ENCODE measurements at regions not wholly inside any gene's neighbourhood (a gene's known extent, or its start where the extent isn't known, plus 50 kb on each side); places are given as distances from the start of the nearest gene placed in this dataset.

DNA sequence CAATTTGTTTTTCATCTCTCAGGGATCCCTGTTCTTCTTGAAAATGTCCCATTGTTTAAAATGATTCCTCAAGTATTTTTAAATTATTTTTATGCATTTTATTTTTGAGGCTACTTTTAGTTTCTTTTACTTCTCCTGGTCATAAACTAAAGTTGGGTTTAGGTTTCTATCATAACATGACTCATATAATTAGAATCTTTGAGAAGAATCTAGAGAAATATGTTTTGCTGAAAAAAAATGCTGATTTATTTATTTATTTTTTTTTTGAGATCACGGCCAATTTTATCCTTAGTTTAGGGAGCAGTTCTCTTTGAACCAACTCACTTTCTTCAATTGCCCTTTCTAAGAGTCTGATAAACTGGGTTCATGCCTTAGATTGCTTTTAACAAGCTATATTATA lies 1157.1 kb downstream of the BCL11B start:
- Histone ChIP-seq H3K9me3 (replicated peaks; ENCODE audit: control insufficient read depth, insufficient read depth, low read length) (peaks cover 9% of the 10 kb centered on the region), H3K27me3 (ENCODE audit: control insufficient read depth in 2 of 2, insufficient read depth in 2 of 2, low read length in 2 of 2) (no peaks in the 10 kb centered on the region), H3K9ac (replicated peaks; ENCODE audit: extremely low read depth, insufficient read depth, low read length) (no peak overlapping the region), H3K36me3 (ENCODE audit: control insufficient read depth in 2 of 2, extremely low read depth in 1 of 2, insufficient read depth in 2 of 2, low read length in 2 of 2) (no peaks in the 10 kb centered on the region), H3K9me1 (replicated peaks; ENCODE audit: control insufficient read depth, extremely low read depth, insufficient read depth, low read length) (no peaks in the 10 kb centered on the region), H3K4me3 (replicated peaks in 1 of 3; ENCODE audit: insufficient read depth in 1 of 3, low read depth in 1 of 3, low read length in 3 of 3) (no peak overlapping the region), H3K27ac (ENCODE audit: insufficient read depth, low read depth, low read length) (no peak overlapping the region), H4K20me1 (replicated peaks; ENCODE audit: control insufficient read depth, extremely low read depth, insufficient read depth, low read length) (no peaks in the 10 kb centered on the region), H3K79me2 (ENCODE audit: control insufficient read depth, insufficient read depth, low read length) (no peaks in the 10 kb centered on the region), H2AFZ (ENCODE audit: low read depth, low read length) (no peak overlapping the region), H3K4me1 (ENCODE audit: control insufficient read depth, extremely low read depth, insufficient read depth, low read length) (no peaks in the 10 kb centered on the region), H3K4me2 (ENCODE audit: insufficient read depth, low read length) (no peak overlapping the region)
- dilution Hi-C loops (cut with MboI; ENCODE audit: extremely low pct_ligation_motif_present, low sequenced_read_pairs) (no loop called here), intact Hi-C loops (cut with micrococcal nuclease) (no loop called here)
- DNase-seq (ENCODE audit: low read depth, low spot score) (no peak), FAIRE-seq (no peak)
- BruUV-seq (replicated peaks), result no TSS peak
- ChIA-PET CTCF (no interaction called here), POLR2A (no interaction called here)
- TF ChIP-seq POLR2A (IDR thresholded peaks at IDR 0.05; ENCODE audit: low read depth, low read length) (no peak), GATA2 (IDR thresholded peaks at IDR 0.05; ENCODE audit: insufficient read depth, insufficient read length, low read depth, low read length) (no peak), MAX (IDR thresholded peaks at IDR 0.05; ENCODE audit: insufficient read depth, insufficient read length) (no peak), EZH2 (IDR thresholded peaks at IDR 0.05; ENCODE audit: borderline replicate concordance, low read depth, low read length, severe bottlenecking) (no peak), JUN (IDR thresholded peaks at IDR 0.05; ENCODE audit: borderline replicate concordance, insufficient read depth, insufficient read length, low read depth) (no peak), FOS (IDR thresholded peaks at IDR 0.05; ENCODE audit: borderline replicate concordance, insufficient read depth, low read length) (no peak), MYC (IDR thresholded peaks at IDR 0.05; ENCODE audit: low read depth, low read length) (no peak), POLR2AphosphoS5 (IDR thresholded peaks at IDR 0.05; ENCODE audit: insufficient read depth, low read depth, low read length) (no peak)
- TF ChIP-seq, protein P1, sequence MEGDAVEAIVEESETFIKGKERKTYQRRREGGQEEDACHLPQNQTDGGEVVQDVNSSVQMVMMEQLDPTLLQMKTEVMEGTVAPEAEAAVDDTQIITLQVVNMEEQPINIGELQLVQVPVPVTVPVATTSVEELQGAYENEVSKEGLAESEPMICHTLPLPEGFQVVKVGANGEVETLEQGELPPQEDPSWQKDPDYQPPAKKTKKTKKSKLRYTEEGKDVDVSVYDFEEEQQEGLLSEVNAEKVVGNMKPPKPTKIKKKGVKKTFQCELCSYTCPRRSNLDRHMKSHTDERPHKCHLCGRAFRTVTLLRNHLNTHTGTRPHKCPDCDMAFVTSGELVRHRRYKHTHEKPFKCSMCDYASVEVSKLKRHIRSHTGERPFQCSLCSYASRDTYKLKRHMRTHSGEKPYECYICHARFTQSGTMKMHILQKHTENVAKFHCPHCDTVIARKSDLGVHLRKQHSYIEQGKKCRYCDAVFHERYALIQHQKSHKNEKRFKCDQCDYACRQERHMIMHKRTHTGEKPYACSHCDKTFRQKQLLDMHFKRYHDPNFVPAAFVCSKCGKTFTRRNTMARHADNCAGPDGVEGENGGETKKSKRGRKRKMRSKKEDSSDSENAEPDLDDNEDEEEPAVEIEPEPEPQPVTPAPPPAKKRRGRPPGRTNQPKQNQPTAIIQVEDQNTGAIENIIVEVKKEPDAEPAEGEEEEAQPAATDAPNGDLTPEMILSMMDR (IDR thresholded peaks at IDR 0.05; ENCODE audit: extremely low read depth in 1 of 2, insufficient read depth in 1 of 2, low read depth in 1 of 2, low read length in 2 of 2), result no peak
